MM.1S (cell line): ENCODE measurements at regions not wholly inside any gene's neighbourhood (a gene's known extent, or its start where the extent isn't known, plus 50 kb on each side); places are given as distances from the start of the nearest gene placed in this dataset.
"Not testable (repeated sequence)": the region's sequence is repeated elsewhere in the genome, so short reads cannot be mapped to it uniquely, and the experiment has no call there.

Experiments
- DNase-seq: peaks from one replicate; pipeline ENCODE4 v3.0.0-alpha.2; 2015
- H2AFZ ChIP-seq: fragments of 300-600 bp; sonication (generic); 2 replicates; pipeline ENCODE4 v1.6.0; 2016; ENCODE audit warnings: antibody characterized with exemption, low read length
- H3F3A ChIP-seq: fragments of 300-600 bp; sonication (generic); 2 replicates; pipeline ENCODE4 v1.6.1; 2016; ENCODE audit warnings: mild to moderate bottlenecking, antibody characterized with exemption, low read length, moderate library complexity, mixed read lengths; ENCODE audit not compliant: insufficient read depth
- H3K27ac ChIP-seq: fragments of 300-600 bp; sonication (generic); 2 replicates; pipeline ENCODE4 v1.5.1; 2016; ENCODE audit warnings: mild to moderate bottlenecking, low read length
- H3K27me3 ChIP-seq: fragments of 300-600 bp; sonication (generic); replicated peaks from 2 replicates; pipeline ENCODE4 v1.6.0; 2016; ENCODE audit warnings: low read length; ENCODE audit not compliant: insufficient read depth
- H3K36me3 ChIP-seq: fragments of 300-600 bp; sonication (generic); replicated peaks from 2 replicates; pipeline ENCODE4 v1.6.1; 2016; ENCODE audit warnings: mild to moderate bottlenecking, low read length, mixed read lengths; ENCODE audit not compliant: insufficient read depth
- H3K4me1 ChIP-seq: fragments of 300-600 bp; sonication (generic); 2 replicates; pipeline ENCODE4 v1.6.1; 2016; ENCODE audit warnings: low read length, mixed read lengths
- H3K4me2 ChIP-seq: fragments of 300-600 bp; sonication (generic); 2 replicates; pipeline ENCODE4 v1.6.0; 2016; ENCODE audit warnings: low read depth, low read length
- H3K4me3 ChIP-seq: fragments of 300-600 bp; sonication (generic); 2 replicates; pipeline ENCODE4 v1.5.1; 2016; ENCODE audit warnings: low read length, mixed read lengths
- H3K79me2 ChIP-seq: fragments of 300-600 bp; sonication (generic); 2 replicates; pipeline ENCODE4 v1.6.1; 2016; ENCODE audit warnings: mixed run types, low read length, mixed read lengths
- H3K9ac ChIP-seq: fragments of 300-600 bp; sonication (generic); 2 replicates; pipeline ENCODE4 v1.6.1; 2016; ENCODE audit warnings: low read length, mixed read lengths
- H3K9me2 ChIP-seq: fragments of 300-600 bp; sonication (generic); replicated peaks from 2 replicates; pipeline ENCODE4 v1.6.1; 2016; ENCODE audit warnings: mild to moderate bottlenecking, low read length, mixed read lengths; ENCODE audit not compliant: insufficient read depth
- H3K9me3 ChIP-seq: fragments of 300-600 bp; sonication (generic); replicated peaks from 2 replicates; pipeline ENCODE4 v1.6.1; 2016; ENCODE audit warnings: mild to moderate bottlenecking, low read length, mixed read lengths; ENCODE audit not compliant: insufficient read depth
- H4K20me1 ChIP-seq: fragments of 300-600 bp; sonication (generic); 2 replicates; pipeline ENCODE4 v1.6.1; 2016; ENCODE audit warnings: mild to moderate bottlenecking, low read length, moderate library complexity, mixed read lengths; ENCODE audit not compliant: insufficient read depth
- EZH2 ChIP-seq: fragments of 300-600 bp; sonication (generic); optimal IDR thresholded peaks from 2 replicates; pipeline ENCODE3; 2017; ENCODE audit warnings: low read depth, mild to moderate bottlenecking, antibody characterized with exemption, low read length, mixed read lengths
- EZH2phosphoT487 ChIP-seq: fragments of 300-600 bp; sonication (generic); IDR thresholded peaks from 2 replicates; pipeline ENCODE4 v1.6.1; 2018; ENCODE audit warnings: antibody characterized with exemption, low read length
- TF ChIP-seq, protein P1 (sequence below): fragments of 300-600 bp; sonication (generic); IDR thresholded peaks from 2 replicates; pipeline ENCODE4 v1.5.1; 2016; ENCODE audit warnings: antibody characterized with exemption, low read length, mixed read lengths

DNA sequence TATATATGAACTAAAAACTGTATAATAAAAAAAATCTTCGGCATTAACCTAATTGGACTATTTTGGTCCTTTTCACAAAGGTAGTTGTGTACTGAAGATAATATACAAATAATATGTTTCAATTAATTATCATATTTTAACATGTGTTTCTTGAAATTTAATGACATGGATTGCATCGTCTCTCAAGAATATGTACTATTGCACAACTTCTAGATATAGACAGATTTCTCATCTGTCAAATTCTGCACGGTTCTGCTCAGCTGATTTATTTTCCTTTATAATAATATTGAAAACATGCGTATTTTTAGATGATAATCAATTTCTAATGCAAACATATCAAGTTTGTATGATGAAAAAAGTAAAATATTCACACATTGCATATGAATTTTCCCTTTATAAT, 498.7 kb upstream of the PABPC4L start:
- Histone ChIP-seq H3K9me2 (no peaks in the 10 kb centered on the region), H3K27me3 (no peaks in the 10 kb centered on the region), H3K79me2 (no peaks in the 10 kb centered on the region), H3K9ac (no peak overlapping the region), H3K9me3 (no peaks in the 10 kb centered on the region), H4K20me1 (no peaks in the 10 kb centered on the region), H3K4me2 (no peak overlapping the region), H2AFZ (no peak overlapping the region), H3K4me3 (no peak overlapping the region), H3F3A (no peaks in the 10 kb centered on the region), H3K27ac (no peak overlapping the region), H3K36me3 (no peaks in the 10 kb centered on the region), H3K4me1 (no peaks in the 10 kb centered on the region)
- DNase-seq = no peak
- TF ChIP-seq EZH2phosphoT487 = no peak
- TF ChIP-seq, protein P1, sequence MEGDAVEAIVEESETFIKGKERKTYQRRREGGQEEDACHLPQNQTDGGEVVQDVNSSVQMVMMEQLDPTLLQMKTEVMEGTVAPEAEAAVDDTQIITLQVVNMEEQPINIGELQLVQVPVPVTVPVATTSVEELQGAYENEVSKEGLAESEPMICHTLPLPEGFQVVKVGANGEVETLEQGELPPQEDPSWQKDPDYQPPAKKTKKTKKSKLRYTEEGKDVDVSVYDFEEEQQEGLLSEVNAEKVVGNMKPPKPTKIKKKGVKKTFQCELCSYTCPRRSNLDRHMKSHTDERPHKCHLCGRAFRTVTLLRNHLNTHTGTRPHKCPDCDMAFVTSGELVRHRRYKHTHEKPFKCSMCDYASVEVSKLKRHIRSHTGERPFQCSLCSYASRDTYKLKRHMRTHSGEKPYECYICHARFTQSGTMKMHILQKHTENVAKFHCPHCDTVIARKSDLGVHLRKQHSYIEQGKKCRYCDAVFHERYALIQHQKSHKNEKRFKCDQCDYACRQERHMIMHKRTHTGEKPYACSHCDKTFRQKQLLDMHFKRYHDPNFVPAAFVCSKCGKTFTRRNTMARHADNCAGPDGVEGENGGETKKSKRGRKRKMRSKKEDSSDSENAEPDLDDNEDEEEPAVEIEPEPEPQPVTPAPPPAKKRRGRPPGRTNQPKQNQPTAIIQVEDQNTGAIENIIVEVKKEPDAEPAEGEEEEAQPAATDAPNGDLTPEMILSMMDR = no peak
- TF ChIP-seq EZH2 = no peak

DNA sequence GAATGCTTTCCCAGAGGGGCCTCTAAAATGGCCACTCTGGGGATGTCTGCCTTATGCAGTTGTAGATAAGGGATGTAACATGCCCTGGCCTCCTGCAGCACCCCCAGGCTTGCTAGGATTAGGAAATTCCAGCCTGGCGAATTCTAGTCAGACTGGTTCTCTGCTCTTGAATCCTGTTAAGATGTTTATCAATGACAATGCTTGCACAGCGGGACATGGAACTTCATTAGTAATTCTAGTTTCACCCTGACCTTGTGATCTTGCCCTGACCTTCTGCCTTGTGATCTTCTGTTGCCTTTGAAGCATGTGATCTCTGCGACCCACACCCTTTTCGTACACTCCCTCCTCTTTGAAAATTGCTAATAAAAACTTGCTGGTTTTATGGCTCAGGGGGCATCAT, 497.2 kb upstream of the PABPC4L start:
- not testable (repeated sequence) for H3K79me2 ChIP-seq, H3K4me3 ChIP-seq, H4K20me1 ChIP-seq, H2AFZ ChIP-seq, H3K4me1 ChIP-seq, H3K27me3 ChIP-seq, DNase-seq, H3F3A ChIP-seq, H3K36me3 ChIP-seq, H3K4me2 ChIP-seq, H3K27ac ChIP-seq, H3K9ac ChIP-seq, H3K9me2 ChIP-seq, H3K9me3 ChIP-seq

DNA sequence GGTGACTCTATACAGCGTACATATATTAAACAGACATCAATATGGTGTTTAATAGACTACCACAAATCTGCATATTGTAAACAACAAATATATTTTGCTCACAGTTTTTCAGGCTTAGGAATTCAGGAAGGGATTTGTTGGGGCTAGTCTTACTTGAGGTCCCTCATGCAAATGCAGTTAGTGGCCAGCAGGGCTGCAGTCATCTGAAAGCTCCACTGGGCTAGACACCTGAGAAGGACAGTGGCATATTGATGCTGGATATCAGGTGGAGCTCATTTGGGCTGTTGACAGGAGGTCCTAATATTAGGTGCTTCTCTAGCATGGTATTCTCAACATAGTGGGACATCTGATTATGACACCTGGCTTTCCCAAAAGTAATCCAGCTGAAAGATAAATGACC, 493.8 kb upstream of the PABPC4L start:
- Histone ChIP-seq H3K9me3 (no peaks in the 10 kb centered on the region), H2AFZ (no peak overlapping the region), H3F3A (no peaks in the 10 kb centered on the region), H3K4me1 (no peaks in the 10 kb centered on the region), H3K9me2 (no peaks in the 10 kb centered on the region), H3K36me3 (no peaks in the 10 kb centered on the region), H3K4me3 (no peak overlapping the region), H3K27me3 (no peaks in the 10 kb centered on the region), H3K27ac (no peak overlapping the region), H4K20me1 (no peaks in the 10 kb centered on the region), H3K4me2 (no peak overlapping the region), H3K9ac (no peak overlapping the region), H3K79me2 (no peaks in the 10 kb centered on the region)
- no peak for DNase-seq
- TF ChIP-seq EZH2 (no peak), EZH2phosphoT487 (no peak)
- TF ChIP-seq, protein P1 = no peak

DNA sequence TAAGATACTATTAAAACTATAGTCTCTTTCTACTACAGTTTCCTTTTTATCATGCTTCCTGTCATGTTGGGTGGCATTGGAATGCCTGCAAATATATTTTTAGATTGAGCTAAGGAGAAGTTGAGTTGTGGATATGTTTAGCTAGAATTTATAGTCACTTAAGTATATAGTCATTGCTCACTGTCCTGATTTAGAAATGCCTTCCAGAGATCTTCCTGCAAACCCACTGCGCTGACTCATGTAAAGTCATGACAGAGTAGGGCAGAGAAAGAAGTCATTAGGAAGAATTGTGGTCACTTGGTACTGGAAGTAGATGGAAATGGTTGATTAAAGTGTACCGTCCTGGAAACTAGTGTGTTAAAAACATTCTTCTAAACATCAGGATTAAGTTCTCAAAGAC, 490.3 kb upstream of the PABPC4L start:
- no peaks in the 10 kb centered on the region for H3K27me3 ChIP-seq
- H3K9me3 ChIP-seq = no peaks in the 10 kb centered on the region
- no peaks in the 10 kb centered on the region for H4K20me1 ChIP-seq
- no peak overlapping the region for H3K27ac ChIP-seq
- H3K9me2 ChIP-seq = no peaks in the 10 kb centered on the region
- no peak overlapping the region for H3K9ac ChIP-seq
- no peaks in the 10 kb centered on the region for H3K4me1 ChIP-seq
- H3F3A ChIP-seq = no peaks in the 10 kb centered on the region
- H2AFZ ChIP-seq = no peak overlapping the region
- DNase-seq = no peak
- no peak overlapping the region for H3K4me3 ChIP-seq
- H3K4me2 ChIP-seq = no peak overlapping the region
- no peaks in the 10 kb centered on the region for H3K36me3 ChIP-seq
- no peaks in the 10 kb centered on the region for H3K79me2 ChIP-seq
- no peak for TF ChIP-seq EZH2
- TF ChIP-seq EZH2phosphoT487 = no peak
- TF ChIP-seq, protein P1 = no peak
